Transverse colon (tissue), 4 donors: ENCODE measurements at regions not wholly inside any gene's neighbourhood (a gene's known extent, or its start where the extent isn't known, plus 50 kb on each side); places are given as distances from the start of the nearest gene placed in this dataset.

Source experiments
- DNase-seq: peaks from one replicate; pipeline ENCODE4 v3.0.0-alpha.2; 2019
- H3K27ac ChIP-seq, 4 donors: fragments of 200-600 bp; sonication (generic); 2 replicates each; pipeline ENCODE4 v1.5.1; 2016 to 2018; ENCODE audit warnings: inconsistent platforms in 4 of 4
- H3K27me3 ChIP-seq: fragments of 200-600 bp; sonication (generic); 2 replicates; pipeline ENCODE4 v1.5.1; 2017; ENCODE audit warnings: inconsistent platforms
- H3K36me3 ChIP-seq, 4 donors: fragments of 200-600 bp; sonication (generic); 2 replicates each; pipeline ENCODE4 v1.5.1; 2017 to 2019; ENCODE audit warnings: inconsistent platforms in 4 of 4
- H3K4me1 ChIP-seq, 4 donors: fragments of 200-600 bp; sonication (generic); 2 replicates each; pipeline ENCODE4 v1.5.1; 2017 to 2020; ENCODE audit warnings: inconsistent platforms in 4 of 4
- H3K4me3 ChIP-seq, 4 donors: fragments of 200-600 bp; sonication (generic); 1 replicate in 1 of 4; 2 replicates in 3 of 4; pipeline versions ENCODE4 v1.5.1 to v1.6.1; 2017 to 2019; ENCODE audit warnings: inconsistent platforms in 4 of 4
- H3K9me3 ChIP-seq, 2 donors: fragments of 200-600 bp; sonication (generic); 2 replicates each; pipeline ENCODE4 v1.5.1; 2017 to 2019; ENCODE audit warnings: inconsistent platforms in 2 of 2
- EP300 ChIP-seq: sonication (generic); formaldehyde crosslinking; IDR thresholded peaks from one replicate; pipeline ENCODE4 v1.6.1; 2017; ENCODE audit warnings: antibody characterized with exemption, low read depth
- POLR2A ChIP-seq: fragments of 450-650 bp; IDR thresholded peaks from one replicate; pipeline ENCODE4 v1.6.1; 2016; ENCODE audit warnings: antibody characterized with exemption, mild to moderate bottlenecking, moderate library complexity
- POLR2AphosphoS5 ChIP-seq, 3 donors: sonication (generic); formaldehyde crosslinking; IDR thresholded peaks; one replicate each; pipeline ENCODE4 v1.6.1; 2016; ENCODE audit warnings: antibody characterized with exemption in 3 of 3
- WGBS, 2 donors: methylation state at CpG; one replicate each; pipeline ENCODE4 v1.1.5; 2018; ENCODE audit warnings: low coverage in 1 of 2; 5-methylcytosine and 5-hydroxymethylcytosine counted together
- in situ Hi-C, 4 donors: fragments of 200-750 bp; cut with MboI; loops; one replicate each; pipeline versions ENCODE4 v1.15.0 to v1.15.1; 2017; ENCODE audit warnings: low sequenced_read_pairs in 3 of 4, low pct_ligation_motif_present in 1 of 4, low pct_unique_long_range_greater_than_20kb in 1 of 4
- intact Hi-C: fragments of 100-400 bp; cut with DNase I; formaldehyde crosslinking; loops from one replicate; pipeline ENCODE4 v1.15.1; 2023; ENCODE audit warnings: low total_unique reads
- TF ChIP-seq, protein P1 (sequence below), 5 experiments: fragments of 200-600 bp in 3 of 5; fragments of 450-650 bp in 2 of 5; sonication (generic) in 3 of 5; IDR thresholded peaks; 1 replicate in 2 of 5; 2 replicates in 3 of 5; pipeline ENCODE4 v1.5.1; 2016 to 2017; ENCODE audit warnings: antibody characterized with exemption in 5 of 5, inconsistent platforms in 3 of 5, mild to moderate bottlenecking in 2 of 5, moderate library complexity in 1 of 5

GRCh38 chr1:185404291-185404690 is 87.2 kb upstream of the IVNS1ABP start:
- no peak for TF ChIP-seq POLR2A
- no peak for TF ChIP-seq POLR2AphosphoS5 (IDR thresholded peaks at IDR 0.05)
- TF ChIP-seq EP300 = no peak
- TF ChIP-seq, protein P1, sequence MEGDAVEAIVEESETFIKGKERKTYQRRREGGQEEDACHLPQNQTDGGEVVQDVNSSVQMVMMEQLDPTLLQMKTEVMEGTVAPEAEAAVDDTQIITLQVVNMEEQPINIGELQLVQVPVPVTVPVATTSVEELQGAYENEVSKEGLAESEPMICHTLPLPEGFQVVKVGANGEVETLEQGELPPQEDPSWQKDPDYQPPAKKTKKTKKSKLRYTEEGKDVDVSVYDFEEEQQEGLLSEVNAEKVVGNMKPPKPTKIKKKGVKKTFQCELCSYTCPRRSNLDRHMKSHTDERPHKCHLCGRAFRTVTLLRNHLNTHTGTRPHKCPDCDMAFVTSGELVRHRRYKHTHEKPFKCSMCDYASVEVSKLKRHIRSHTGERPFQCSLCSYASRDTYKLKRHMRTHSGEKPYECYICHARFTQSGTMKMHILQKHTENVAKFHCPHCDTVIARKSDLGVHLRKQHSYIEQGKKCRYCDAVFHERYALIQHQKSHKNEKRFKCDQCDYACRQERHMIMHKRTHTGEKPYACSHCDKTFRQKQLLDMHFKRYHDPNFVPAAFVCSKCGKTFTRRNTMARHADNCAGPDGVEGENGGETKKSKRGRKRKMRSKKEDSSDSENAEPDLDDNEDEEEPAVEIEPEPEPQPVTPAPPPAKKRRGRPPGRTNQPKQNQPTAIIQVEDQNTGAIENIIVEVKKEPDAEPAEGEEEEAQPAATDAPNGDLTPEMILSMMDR (IDR thresholded peaks at IDR 0.05) = no peak
- intact Hi-C loops (no loop called here), in situ Hi-C loops (no loop called here)
- H3K27me3 ChIP-seq = no peaks in the 10 kb centered on the region
- H3K27ac ChIP-seq = peak overlapping the region in 1 of 4 donors; percentile 8
- H3K9me3 ChIP-seq = no peaks in the 10 kb centered on the region
- no peaks in the 10 kb centered on the region for H3K36me3 ChIP-seq
- H3K4me1 ChIP-seq = peaks cover 0 to 9% (median 0%) of the 10 kb centered on the region in 4 donors
- WGBS, 2 donors = 17 to 22% methylated on average over 12 of the region's 12 CpGs
- H3K4me3 ChIP-seq = peak overlapping the region in 1 of 4 donors; percentile 24
- no peak for DNase-seq

- Histone ChIP-seq H3K4me3 (no peak overlapping the region), H3K27me3 (no peaks in the 10 kb centered on the region), H3K27ac (no peak overlapping the region), H3K36me3 (no peaks in the 10 kb centered on the region), H3K4me1 (peaks cover 0 to 9% (median 0%) of the 10 kb centered on the region in 4 donors), H3K9me3 (no peaks in the 10 kb centered on the region)
- in situ Hi-C loops = no loop called here
- WGBS, 2 donors = 67 to 87% methylated on average over 2 to 3 of the region's 3 CpGs
- TF ChIP-seq, protein P1 (IDR thresholded peaks at IDR 0.05) = no peak
- TF ChIP-seq POLR2AphosphoS5 (IDR thresholded peaks at IDR 0.05) = no peak
- TF ChIP-seq POLR2A = no peak
- no peak for TF ChIP-seq EP300
- no peak for DNase-seq
- intact Hi-C loops = no loop called here
Measured at GRCh38 chr1:185402930-185403329, 85.9 kb upstream of the IVNS1ABP start.

DNA sequence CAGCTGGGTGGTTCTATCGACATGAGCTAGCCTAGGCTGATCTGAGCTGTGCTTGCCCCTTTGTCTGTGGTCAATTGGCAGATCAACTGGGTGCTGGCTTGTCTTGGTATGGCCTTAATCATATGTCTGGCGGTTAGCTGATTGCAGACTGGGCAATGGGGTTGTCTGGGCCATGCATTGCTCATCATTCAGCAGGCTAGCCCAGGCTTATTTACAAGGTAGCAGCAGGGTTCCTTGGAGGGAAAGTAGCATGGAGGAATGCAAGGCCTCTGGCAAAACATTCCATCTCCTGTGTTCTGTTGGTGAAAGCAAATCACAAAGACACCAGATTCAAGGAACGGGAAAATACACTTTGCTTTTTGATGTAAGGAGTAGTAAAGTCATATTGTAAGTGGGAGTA is 84.0 kb upstream of the IVNS1ABP start:
- no peak for DNase-seq
- 88 to 97% methylated on average over 2 to 3 of the region's 3 CpGs for WGBS, 2 donors
- Histone ChIP-seq H3K9me3 (no peaks in the 10 kb centered on the region), H3K27me3 (no peaks in the 10 kb centered on the region), H3K27ac (no peak overlapping the region), H3K36me3 (no peaks in the 10 kb centered on the region), H3K4me1 (peaks cover 0 to 9% (median 0%) of the 10 kb centered on the region in 4 donors), H3K4me3 (no peak overlapping the region)
- intact Hi-C loops = no loop called here
- TF ChIP-seq EP300 (no peak), POLR2AphosphoS5 (IDR thresholded peaks at IDR 0.05) (no peak), POLR2A (no peak)
- TF ChIP-seq, protein P1 (IDR thresholded peaks at IDR 0.05) = no peak
- in situ Hi-C loops = no loop called here

- peaks cover 0 to 9% (median 0%) of the 10 kb centered on the region in 4 donors for H3K4me1 ChIP-seq
- no peak overlapping the region for H3K4me3 ChIP-seq
- H3K27ac ChIP-seq = no peak overlapping the region
- in situ Hi-C loops (no loop called here), intact Hi-C loops (no loop called here)
- H3K36me3 ChIP-seq = no peaks in the 10 kb centered on the region
- DNase-seq = no peak
- H3K9me3 ChIP-seq = no peaks in the 10 kb centered on the region
- H3K27me3 ChIP-seq = no peaks in the 10 kb centered on the region
- WGBS, 2 donors = 88 to 89% methylated on average over 1 of the region's 1 CpG
- TF ChIP-seq, protein P1 (IDR thresholded peaks at IDR 0.05) = no peak
- TF ChIP-seq POLR2AphosphoS5 (IDR thresholded peaks at IDR 0.05) (no peak), POLR2A (no peak), EP300 (no peak)
Measured at GRCh38 chr1:185400052-185400451, 83.0 kb upstream of the IVNS1ABP start.
